Ovary (tissue), 3 donors: ENCODE measurements at regions not wholly inside any gene's neighbourhood (a gene's known extent, or its start where the extent isn't known, plus 50 kb on each side); places are given as distances from the start of the nearest gene placed in this dataset.

Experiments
- CTCF ChIP-seq, 3 donors: fragments of 450-650 bp in 2 of 3; fragments of 200-600 bp in 1 of 3; IDR thresholded peaks; one replicate each; pipeline versions ENCODE4 v1.5.1 to v1.8.0; 2016 to 2022; ENCODE audit warnings: antibody characterized with exemption in 3 of 3, mild to moderate bottlenecking in 1 of 3
- EP300 ChIP-seq: sonication (generic); formaldehyde crosslinking; IDR thresholded peaks from one replicate; pipeline ENCODE4 v1.6.1; 2017; ENCODE audit warnings: antibody characterized with exemption
- donor health status: DM: no; HTN: no; CAD: no.

DNA sequence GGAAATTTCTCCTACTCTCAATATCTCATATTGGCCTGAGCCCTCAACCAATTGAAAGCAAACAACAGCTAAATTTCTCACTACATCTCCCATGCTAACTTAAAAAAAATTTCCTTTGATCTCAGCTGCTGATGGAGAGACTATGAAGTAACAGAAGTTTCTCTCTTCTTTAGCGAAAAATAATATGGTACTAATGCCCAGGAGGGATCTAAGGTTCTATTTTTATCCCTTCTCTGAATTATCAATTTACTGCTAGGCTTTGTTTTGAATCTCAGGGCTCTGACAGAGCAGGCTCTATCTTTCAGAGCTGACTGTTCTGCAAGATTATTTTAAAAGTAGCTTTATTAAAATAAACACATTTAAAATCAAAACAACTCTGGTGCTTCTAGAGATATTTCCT, 558.6 kb downstream of the KCNA4 start:
- TF ChIP-seq CTCF (IDR thresholded peaks at IDR 0.05) = no peak
- TF ChIP-seq EP300 = no peak
